ENCODE measurements at regions not wholly inside any gene's neighbourhood (a gene's known extent, or its start where the extent isn't known, plus 50 kb on each side); places are given as distances from the start of the nearest gene placed in this dataset.

- TF ChIP-seq, protein P1, sequence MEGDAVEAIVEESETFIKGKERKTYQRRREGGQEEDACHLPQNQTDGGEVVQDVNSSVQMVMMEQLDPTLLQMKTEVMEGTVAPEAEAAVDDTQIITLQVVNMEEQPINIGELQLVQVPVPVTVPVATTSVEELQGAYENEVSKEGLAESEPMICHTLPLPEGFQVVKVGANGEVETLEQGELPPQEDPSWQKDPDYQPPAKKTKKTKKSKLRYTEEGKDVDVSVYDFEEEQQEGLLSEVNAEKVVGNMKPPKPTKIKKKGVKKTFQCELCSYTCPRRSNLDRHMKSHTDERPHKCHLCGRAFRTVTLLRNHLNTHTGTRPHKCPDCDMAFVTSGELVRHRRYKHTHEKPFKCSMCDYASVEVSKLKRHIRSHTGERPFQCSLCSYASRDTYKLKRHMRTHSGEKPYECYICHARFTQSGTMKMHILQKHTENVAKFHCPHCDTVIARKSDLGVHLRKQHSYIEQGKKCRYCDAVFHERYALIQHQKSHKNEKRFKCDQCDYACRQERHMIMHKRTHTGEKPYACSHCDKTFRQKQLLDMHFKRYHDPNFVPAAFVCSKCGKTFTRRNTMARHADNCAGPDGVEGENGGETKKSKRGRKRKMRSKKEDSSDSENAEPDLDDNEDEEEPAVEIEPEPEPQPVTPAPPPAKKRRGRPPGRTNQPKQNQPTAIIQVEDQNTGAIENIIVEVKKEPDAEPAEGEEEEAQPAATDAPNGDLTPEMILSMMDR (IDR thresholded peaks at IDR 0.05): no peak
- Mint-ChIP-seq H3K27ac (no peak overlapping the region), H3K4me1 (ENCODE audit: low read depth) (no peaks in the 10 kb centered on the region), H3K36me3 (ENCODE audit: low read depth) (no peaks in the 10 kb centered on the region), H3K4me3 (no peak overlapping the region), H3K27me3 (ENCODE audit: insufficient read depth) (no peaks in the 10 kb centered on the region), H3K9me3 (peaks cover 5% of the 10 kb centered on the region)
- no peak for DNase-seq
Measured at GRCh38 chr4:164108971-164109370, 614.5 kb downstream of the TMA16 start.

DNA sequence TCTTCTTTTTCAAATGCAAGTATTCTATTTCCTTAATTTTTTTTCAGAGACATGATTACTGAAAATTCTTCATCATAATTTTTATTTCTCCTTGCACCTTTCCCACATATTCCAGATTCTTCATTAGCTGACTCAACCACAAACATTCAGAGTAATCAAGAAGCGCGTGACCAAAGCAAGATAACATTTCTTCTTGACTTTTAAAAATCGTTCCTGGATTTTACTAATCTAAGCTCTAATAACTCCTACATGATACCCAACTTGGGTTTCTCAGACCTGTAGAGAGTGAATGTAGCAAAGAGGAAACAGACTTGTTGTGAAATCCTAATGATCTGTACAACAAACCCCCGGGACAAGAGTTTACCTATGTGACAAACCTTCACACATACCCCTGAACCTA is 615.0 kb downstream of the TMA16 start:
- Mint-ChIP-seq H3K27ac (no peak overlapping the region), H3K9me3 (peaks cover 5% of the 10 kb centered on the region), H3K27me3 (ENCODE audit: insufficient read depth) (no peaks in the 10 kb centered on the region), H3K36me3 (ENCODE audit: low read depth) (no peaks in the 10 kb centered on the region), H3K4me3 (no peak overlapping the region), H3K4me1 (ENCODE audit: low read depth) (no peaks in the 10 kb centered on the region)
- no peak for DNase-seq
- TF ChIP-seq, protein P1 (IDR thresholded peaks at IDR 0.05): no peak

- Mint-ChIP-seq H3K9me3 (peaks cover 10% of the 10 kb centered on the region), H3K4me1 (ENCODE audit: low read depth) (no peaks in the 10 kb centered on the region), H3K36me3 (ENCODE audit: low read depth) (no peaks in the 10 kb centered on the region), H3K4me3 (no peak overlapping the region), H3K27ac (no peak overlapping the region), H3K27me3 (ENCODE audit: insufficient read depth) (no peaks in the 10 kb centered on the region)
- no peak for DNase-seq
- TF ChIP-seq, protein P1 (IDR thresholded peaks at IDR 0.05): no peak
Measured at GRCh38 chr4:164115236-164115635, 620.7 kb downstream of the TMA16 start.

GRCh38 chr4:164116286-164116685 is 621.8 kb downstream of the TMA16 start:
- no peak overlapping the region for H3K4me3 Mint-ChIP-seq
- DNase-seq: no peak
- H3K27ac Mint-ChIP-seq: no peak overlapping the region
- TF ChIP-seq, protein P1 (IDR thresholded peaks at IDR 0.05): no peak
- peaks cover 19% of the 10 kb centered on the region for H3K9me3 Mint-ChIP-seq
- no peaks in the 10 kb centered on the region for H3K36me3 Mint-ChIP-seq (ENCODE audit: low read depth)
- H3K4me1 Mint-ChIP-seq (ENCODE audit: low read depth): no peaks in the 10 kb centered on the region
- H3K27me3 Mint-ChIP-seq (ENCODE audit: insufficient read depth): no peaks in the 10 kb centered on the region

DNA sequence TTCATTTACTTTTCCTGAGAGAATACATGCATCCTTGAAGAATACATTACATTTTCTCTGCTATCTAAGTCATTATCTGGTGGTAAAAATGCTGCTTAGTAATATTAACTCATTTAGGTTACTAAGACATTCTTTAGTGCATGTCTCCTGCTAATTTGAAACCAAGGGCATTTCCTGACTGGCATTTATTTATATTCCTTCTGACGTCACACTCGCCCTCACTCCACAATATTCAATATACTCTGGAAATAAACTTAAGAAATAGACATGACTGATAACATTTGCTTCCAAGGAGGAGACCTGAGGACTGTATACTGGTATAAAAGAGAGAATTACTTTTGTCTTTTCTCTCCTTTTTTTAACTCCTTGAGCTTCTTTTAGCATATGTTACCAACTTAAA is 619.5 kb upstream of the SMIM31 start:
- DNase-seq: no peak
- Mint-ChIP-seq H3K27me3 (ENCODE audit: insufficient read depth) (no peaks in the 10 kb centered on the region), H3K36me3 (ENCODE audit: low read depth) (no peaks in the 10 kb centered on the region), H3K4me3 (no peak overlapping the region), H3K4me1 (ENCODE audit: low read depth) (no peaks in the 10 kb centered on the region), H3K9me3 (peaks cover 18% of the 10 kb centered on the region), H3K27ac (no peak overlapping the region)
- TF ChIP-seq, protein P1 (IDR thresholded peaks at IDR 0.05): no peak

DNA sequence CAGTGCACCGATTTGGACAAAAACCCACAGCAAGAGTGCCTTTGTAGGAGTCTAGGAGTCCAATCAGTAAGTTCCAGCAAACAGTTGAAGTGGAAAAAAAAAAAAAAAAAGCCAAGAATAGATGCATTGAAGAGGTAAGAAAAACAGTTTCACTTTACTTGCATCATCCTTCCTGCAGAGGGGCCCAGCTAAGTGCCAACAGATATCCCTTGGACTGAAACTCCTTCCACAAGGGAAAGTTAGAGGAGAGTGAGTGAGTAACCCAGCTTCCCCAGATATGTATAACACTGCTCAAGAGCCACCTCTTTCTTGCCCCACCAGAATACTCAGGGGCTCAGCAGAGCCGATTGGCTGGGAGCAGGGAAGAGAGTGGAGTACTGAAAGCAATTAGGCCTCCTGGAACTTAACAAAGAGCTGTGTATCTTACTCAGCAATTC is 617.7 kb upstream of the SMIM31 start:
- no peak overlapping the region for H3K27ac Mint-ChIP-seq
- no peaks in the 10 kb centered on the region for H3K36me3 Mint-ChIP-seq (ENCODE audit: low read depth)
- peaks cover 29% of the 10 kb centered on the region for H3K9me3 Mint-ChIP-seq
- TF ChIP-seq, protein P1 (IDR thresholded peaks at IDR 0.05): no peak
- H3K4me3 Mint-ChIP-seq: no peak overlapping the region
- no peaks in the 10 kb centered on the region for H3K4me1 Mint-ChIP-seq (ENCODE audit: low read depth)
- H3K27me3 Mint-ChIP-seq (ENCODE audit: insufficient read depth): no peaks in the 10 kb centered on the region
- no peak for DNase-seq
